Adrenal gland (tissue), 9 donors: ENCODE measurements at regions not wholly inside any gene's neighbourhood (a gene's known extent, or its start where the extent isn't known, plus 50 kb on each side); places are given as distances from the start of the nearest gene placed in this dataset.

Source experiments
- DNase-seq, 7 donors: peaks; one replicate each; pipeline ENCODE4 v3.0.0-alpha.2; 2019 to 2020
- H3K27ac ChIP-seq, 5 donors: fragments of 200-600 bp; sonication (generic) in 4 of 5; 1 replicate in 3 of 5; 2 replicates in 2 of 5; pipeline versions ENCODE4 v1.5.1 to v1.8.0; 2016 to 2020; ENCODE audit warnings: mild to moderate bottlenecking in 1 of 5
- H3K27me3 ChIP-seq: fragments of 200-600 bp; 2 replicates; pipeline ENCODE4 v1.8.0; 2021
- H3K36me3 ChIP-seq, 2 donors: fragments of 200-600 bp; replicated peaks in 1 of 2; 1 replicate in 1 of 2; 2 replicates in 1 of 2; pipeline versions ENCODE4 v1.5.1 to v1.8.0; 2018 to 2022
- H3K4me1 ChIP-seq, 2 donors: fragments of 200-600 bp; replicated peaks in 1 of 2; 1 replicate in 1 of 2; 2 replicates in 1 of 2; pipeline versions ENCODE4 v1.5.1 to v1.8.0; 2018 to 2021
- H3K4me3 ChIP-seq, 4 donors: fragments of 200-600 bp; sonication (generic) in 3 of 4; one replicate each; pipeline ENCODE4 v1.5.1; 2016 to 2018
- H3K9me3 ChIP-seq, 3 donors: fragments of 200-600 bp; sonication (generic) in 1 of 3; replicated peaks in 1 of 3; 1 replicate in 2 of 3; 2 replicates in 1 of 3; pipeline versions ENCODE4 v1.5.1 to v1.8.0; 2016 to 2021
- POLR2A ChIP-seq, 2 donors: fragments of 450-650 bp; IDR thresholded peaks; one replicate each; pipeline ENCODE4 v1.6.1; 2017; ENCODE audit warnings: antibody characterized with exemption in 2 of 2, mild to moderate bottlenecking in 2 of 2, moderate library complexity in 1 of 2
- WGBS, 4 donors: extraction: QIAGEN DNeasy Blood & Tissue Kit in 2 of 4; methylation state at CpG; one replicate each; pipeline versions ENCODE4 v1.1.5 to v1.1.7; 2013 to 2017; 5-methylcytosine and 5-hydroxymethylcytosine counted together
- intact Hi-C, 2 donors: fragments of 100-400 bp; cut with DNase I; formaldehyde crosslinking; loops; one replicate each; pipeline versions ENCODE4 v1.14.1 to v1.15.0; 2022 to 2023
- TF ChIP-seq, protein P1 (sequence below), 6 experiments: fragments of 450-650 bp in 4 of 6; fragments of 200-600 bp in 2 of 6; sonication (generic) in 1 of 6; IDR thresholded peaks; 1 replicate in 5 of 6; 2 replicates in 1 of 6; pipeline versions ENCODE4 v1.5.1 to v1.8.0; 2016 to 2021; ENCODE audit warnings: antibody characterized with exemption in 6 of 6, mild to moderate bottlenecking in 2 of 6, moderate library complexity in 1 of 6
- donor health status: healthy with polysubstance abuse.
- donor health status: Bipolar disorder and iron deficiency.
- donor health status: DM: yes; HTN: yes; CAD: no.
- donor health status: DM: no; HTN: no; CAD: no.
- donor health status: DM: no; HTN: no; CAD: no.

DNA sequence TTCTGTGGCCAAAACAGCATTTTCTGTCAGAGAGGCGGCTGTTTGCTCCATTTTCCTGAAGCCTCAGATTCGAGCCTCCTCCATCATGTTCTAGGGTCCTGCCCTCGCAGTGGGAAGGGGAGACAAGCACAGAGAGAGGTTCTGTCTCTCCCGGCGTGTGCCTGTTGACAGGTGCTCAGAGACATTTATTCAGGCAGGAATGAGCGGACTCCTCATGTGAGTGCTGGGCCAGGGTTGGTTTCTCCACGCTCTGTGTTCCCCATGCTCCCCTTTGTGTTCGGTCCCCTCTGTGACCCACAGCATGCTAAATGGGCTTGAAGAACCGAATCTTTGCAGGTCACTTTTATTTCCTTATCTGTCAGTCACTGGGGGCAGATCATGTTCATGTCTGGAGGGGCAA, 374.6 kb downstream of the GLRX3 start:
- no peak overlapping the region for H3K27ac ChIP-seq
- intact Hi-C loops: no loop called here
- H3K27me3 ChIP-seq: peaks cover 6% of the 10 kb centered on the region
- H3K36me3 ChIP-seq: no peaks in the 10 kb centered on the region
- TF ChIP-seq POLR2A (IDR thresholded peaks at IDR 0.05): no peak
- TF ChIP-seq, protein P1, sequence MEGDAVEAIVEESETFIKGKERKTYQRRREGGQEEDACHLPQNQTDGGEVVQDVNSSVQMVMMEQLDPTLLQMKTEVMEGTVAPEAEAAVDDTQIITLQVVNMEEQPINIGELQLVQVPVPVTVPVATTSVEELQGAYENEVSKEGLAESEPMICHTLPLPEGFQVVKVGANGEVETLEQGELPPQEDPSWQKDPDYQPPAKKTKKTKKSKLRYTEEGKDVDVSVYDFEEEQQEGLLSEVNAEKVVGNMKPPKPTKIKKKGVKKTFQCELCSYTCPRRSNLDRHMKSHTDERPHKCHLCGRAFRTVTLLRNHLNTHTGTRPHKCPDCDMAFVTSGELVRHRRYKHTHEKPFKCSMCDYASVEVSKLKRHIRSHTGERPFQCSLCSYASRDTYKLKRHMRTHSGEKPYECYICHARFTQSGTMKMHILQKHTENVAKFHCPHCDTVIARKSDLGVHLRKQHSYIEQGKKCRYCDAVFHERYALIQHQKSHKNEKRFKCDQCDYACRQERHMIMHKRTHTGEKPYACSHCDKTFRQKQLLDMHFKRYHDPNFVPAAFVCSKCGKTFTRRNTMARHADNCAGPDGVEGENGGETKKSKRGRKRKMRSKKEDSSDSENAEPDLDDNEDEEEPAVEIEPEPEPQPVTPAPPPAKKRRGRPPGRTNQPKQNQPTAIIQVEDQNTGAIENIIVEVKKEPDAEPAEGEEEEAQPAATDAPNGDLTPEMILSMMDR (IDR thresholded peaks at IDR 0.05): no peak
- WGBS, 4 donors: 56 to 72% (median 63%) methylated on average over 9 of the region's 9 CpGs
- no peak overlapping the region for H3K4me3 ChIP-seq
- no peak for DNase-seq
- H3K4me1 ChIP-seq: no peaks in the 10 kb centered on the region
- H3K9me3 ChIP-seq: no peaks in the 10 kb centered on the region

DNA sequence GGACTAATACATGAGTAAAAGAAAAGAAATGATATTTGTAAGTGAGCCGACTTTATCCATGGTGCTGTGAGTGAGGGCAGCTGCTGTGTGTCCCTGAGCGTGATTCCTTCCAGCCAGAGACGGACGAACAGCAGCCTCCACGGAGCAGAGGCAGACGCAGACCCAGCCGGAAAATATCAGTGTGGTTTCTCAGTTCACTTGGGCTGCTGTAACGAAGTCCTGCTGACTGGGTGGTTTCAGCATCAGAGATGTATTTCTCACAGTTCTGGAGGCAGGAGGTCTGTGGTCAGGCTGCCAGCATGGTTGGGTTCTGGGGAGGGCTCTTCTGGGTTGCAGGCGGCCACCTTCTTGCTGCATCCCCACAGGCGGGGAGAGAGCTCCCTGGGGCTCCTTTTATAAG, 375.6 kb downstream of the GLRX3 start:
- no peaks in the 10 kb centered on the region for H3K9me3 ChIP-seq
- no peak overlapping the region for H3K4me3 ChIP-seq
- H3K27me3 ChIP-seq: peaks cover 10% of the 10 kb centered on the region
- TF ChIP-seq POLR2A (IDR thresholded peaks at IDR 0.05): no peak
- TF ChIP-seq, protein P1 (IDR thresholded peaks at IDR 0.05): no peak
- WGBS, 4 donors: 47 to 62% (median 55%) methylated on average over 8 to 10 of the region's 10 CpGs
- no peak for DNase-seq
- H3K36me3 ChIP-seq: no peaks in the 10 kb centered on the region
- no peaks in the 10 kb centered on the region for H3K4me1 ChIP-seq
- intact Hi-C loops: no loop called here
- H3K27ac ChIP-seq: no peak overlapping the region

DNA sequence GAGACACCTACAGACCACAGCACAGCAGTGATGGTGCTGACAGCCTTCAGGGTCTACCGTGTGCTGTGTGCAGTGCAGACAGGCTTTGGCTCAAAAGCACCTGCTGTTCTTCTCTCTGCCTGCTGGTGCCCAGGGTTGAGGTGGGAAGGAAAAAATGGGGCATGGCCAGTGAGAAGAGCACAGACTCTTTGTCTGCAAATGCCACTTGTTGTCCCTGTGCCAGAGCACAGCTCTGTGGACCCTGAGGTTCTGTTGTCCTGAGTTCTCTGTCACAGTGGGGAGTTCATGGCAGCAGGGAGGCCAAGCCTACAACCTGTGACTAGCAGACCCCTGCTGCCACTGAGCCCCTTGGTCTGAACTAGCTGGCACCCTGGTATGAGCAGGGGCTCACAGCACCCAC, 376.7 kb downstream of the GLRX3 start:
- WGBS, 4 donors: 50 to 67% (median 61%) methylated on average over 1 of the region's 1 CpG; no CpG with 5 or more reads in 1 of the 4 donors
- TF ChIP-seq, protein P1 (IDR thresholded peaks at IDR 0.05): no peak
- no peak for TF ChIP-seq POLR2A (IDR thresholded peaks at IDR 0.05)
- intact Hi-C loops: no loop called here
- Histone ChIP-seq H3K27ac (no peak overlapping the region), H3K27me3 (peaks cover 10% of the 10 kb centered on the region), H3K36me3 (no peaks in the 10 kb centered on the region), H3K4me1 (no peaks in the 10 kb centered on the region), H3K4me3 (no peak overlapping the region), H3K9me3 (no peaks in the 10 kb centered on the region)
- DNase-seq: no peak

DNA sequence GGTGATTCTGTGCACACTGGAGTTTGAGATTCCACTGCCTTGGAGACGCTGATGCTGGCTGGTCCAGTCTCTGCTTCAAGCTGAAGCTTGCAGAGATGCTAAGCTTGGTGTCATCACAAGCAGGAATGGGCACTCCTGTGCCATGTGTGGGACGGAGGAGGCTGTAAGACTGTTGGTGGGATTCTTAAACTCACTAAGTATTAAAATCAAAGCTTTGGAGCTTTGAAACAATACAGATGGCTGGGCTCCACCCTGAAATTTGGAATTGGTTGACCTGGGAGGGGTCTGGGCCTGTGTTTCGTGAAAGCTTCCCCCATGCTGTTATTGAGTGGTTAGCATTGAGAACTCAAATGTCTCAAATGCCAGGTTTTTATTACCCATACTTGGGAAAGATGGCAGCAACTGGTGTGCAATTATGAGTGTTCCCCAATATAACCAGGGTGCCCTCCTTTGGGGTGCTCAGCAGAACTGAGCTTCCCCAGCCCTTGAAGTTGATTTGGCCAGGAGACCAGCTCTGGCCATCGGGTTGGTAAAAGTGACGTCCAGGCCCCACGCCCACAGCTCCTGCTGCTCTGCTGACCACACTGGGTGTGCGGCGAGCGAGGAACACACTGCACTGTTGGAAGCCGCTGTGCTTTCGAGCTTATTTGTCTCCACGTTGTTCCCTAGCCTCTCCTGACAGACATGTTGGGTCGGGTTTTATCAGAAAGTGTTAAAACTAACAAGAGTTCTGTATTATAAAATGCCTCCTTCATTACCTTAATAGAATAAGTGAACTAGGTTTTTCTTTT, 377.7 kb downstream of the GLRX3 start:
- TF ChIP-seq, protein P1 (IDR thresholded peaks at IDR 0.05): no peak
- no peak for TF ChIP-seq POLR2A (IDR thresholded peaks at IDR 0.05)
- 55 to 85% (median 82%) methylated on average over 6 to 13 of the region's 13 CpGs for WGBS, 4 donors
- no peak overlapping the region for H3K27ac ChIP-seq
- peaks cover 10% of the 10 kb centered on the region for H3K27me3 ChIP-seq
- H3K36me3 ChIP-seq: no peaks in the 10 kb centered on the region
- no peaks in the 10 kb centered on the region for H3K4me1 ChIP-seq
- no peaks in the 10 kb centered on the region for H3K9me3 ChIP-seq
- intact Hi-C loops: no loop called here
- DNase-seq: no peak
- H3K4me3 ChIP-seq: no peak overlapping the region
